ENCODE measurements at regions not wholly inside any gene's neighbourhood (a gene's known extent, or its start where the extent isn't known, plus 50 kb on each side); places are given as distances from the start of the nearest gene placed in this dataset.

DNA sequence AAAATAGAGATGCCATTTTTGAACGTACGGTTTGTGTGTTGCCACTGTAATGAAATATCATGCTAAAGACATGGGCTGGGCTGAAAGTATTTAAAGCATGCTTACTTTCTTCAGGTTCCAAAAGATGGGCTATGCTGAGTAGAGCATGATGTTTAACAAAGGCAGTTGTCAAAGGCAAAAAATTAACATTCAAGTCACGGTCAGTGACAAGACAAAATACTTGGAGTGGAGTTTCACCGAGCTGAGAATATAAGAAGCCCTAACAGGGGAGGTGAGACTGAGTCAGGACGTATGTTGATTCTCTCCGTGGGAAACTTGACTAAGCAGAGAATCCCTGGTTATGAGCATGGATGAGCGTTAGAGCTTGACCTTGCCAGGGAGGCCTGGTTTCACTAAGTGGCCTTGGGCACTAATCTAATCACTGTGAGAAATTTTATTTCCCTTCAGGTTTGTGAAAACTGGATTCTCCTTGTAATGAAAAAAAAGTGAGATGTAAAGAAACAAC, 218.2 kb upstream of the ADAMTS9 start:
- no peaks in the 10 kb centered on the region for H3K4me1 ChIP-seq (ENCODE audit: low read length)
- H3K9ac ChIP-seq (ENCODE audit: low read length), result no peak overlapping the region
- H3K4me3 ChIP-seq (ENCODE audit: low read length), result no peak overlapping the region
- no peaks in the 10 kb centered on the region for H4K20me1 ChIP-seq (ENCODE audit: insufficient read depth, low read depth, low read length)
- H3K27ac ChIP-seq (ENCODE audit: low read length), result no peak overlapping the region
- H2AFZ ChIP-seq (ENCODE audit: low read length), result no peak overlapping the region
- H3K4me2 ChIP-seq (ENCODE audit: low read depth, low read length, poor library complexity, severe bottlenecking), result no peak overlapping the region
- DNase-seq, result no peak
- H3K9me3 ChIP-seq (ENCODE audit: low read length), result no peaks in the 10 kb centered on the region; the same call in 1 of the 2 replicates
- H3K36me3 ChIP-seq (ENCODE audit: insufficient read depth, low read length), result no peaks in the 10 kb centered on the region
- no peaks in the 10 kb centered on the region for H3K27me3 ChIP-seq (ENCODE audit: low read length)
- H3K79me2 ChIP-seq (ENCODE audit: low read length), result no peaks in the 10 kb centered on the region
- H3K9me2 ChIP-seq (replicated peaks; ENCODE audit: insufficient read depth, low read length), result no peaks in the 10 kb centered on the region; the same call in 1 of the 2 replicates

DNA sequence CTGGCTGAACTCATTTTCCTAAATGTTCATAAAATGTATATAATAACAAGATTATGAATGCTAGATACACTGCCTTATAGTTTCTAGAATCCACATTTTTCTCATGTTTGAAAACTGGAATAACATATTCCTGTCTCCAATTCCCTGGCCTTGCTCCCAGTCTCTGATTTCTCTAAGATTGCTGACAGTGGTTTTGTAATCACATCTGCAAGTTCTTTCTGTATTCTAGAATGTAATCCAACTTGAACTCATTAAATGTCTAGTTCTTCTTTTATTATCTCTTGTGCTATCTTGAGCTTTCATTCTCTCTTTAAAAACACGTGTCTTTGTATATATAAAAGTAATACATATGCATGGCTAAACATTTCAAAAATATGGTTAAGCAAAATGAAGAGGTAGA, 215.2 kb upstream of the ADAMTS9 start:
- Histone ChIP-seq H3K4me3 (ENCODE audit: low read length) (no peak overlapping the region), H3K9ac (ENCODE audit: low read length) (no peak overlapping the region), H3K36me3 (ENCODE audit: insufficient read depth, low read length) (no peaks in the 10 kb centered on the region), H3K27ac (ENCODE audit: low read length) (no peak overlapping the region), H3K9me3 (ENCODE audit: low read length) (no peaks in the 10 kb centered on the region; the same call in 1 of the 2 replicates), H3K27me3 (ENCODE audit: low read length) (no peaks in the 10 kb centered on the region), H3K79me2 (ENCODE audit: low read length) (no peaks in the 10 kb centered on the region), H3K4me2 (ENCODE audit: low read depth, low read length, poor library complexity, severe bottlenecking) (no peak overlapping the region), H2AFZ (ENCODE audit: low read length) (no peak overlapping the region), H4K20me1 (ENCODE audit: insufficient read depth, low read depth, low read length) (no peaks in the 10 kb centered on the region), H3K9me2 (replicated peaks; ENCODE audit: insufficient read depth, low read length) (no peaks in the 10 kb centered on the region; the same call in 1 of the 2 replicates), H3K4me1 (ENCODE audit: low read length) (no peaks in the 10 kb centered on the region)
- DNase-seq, result no peak

DNA sequence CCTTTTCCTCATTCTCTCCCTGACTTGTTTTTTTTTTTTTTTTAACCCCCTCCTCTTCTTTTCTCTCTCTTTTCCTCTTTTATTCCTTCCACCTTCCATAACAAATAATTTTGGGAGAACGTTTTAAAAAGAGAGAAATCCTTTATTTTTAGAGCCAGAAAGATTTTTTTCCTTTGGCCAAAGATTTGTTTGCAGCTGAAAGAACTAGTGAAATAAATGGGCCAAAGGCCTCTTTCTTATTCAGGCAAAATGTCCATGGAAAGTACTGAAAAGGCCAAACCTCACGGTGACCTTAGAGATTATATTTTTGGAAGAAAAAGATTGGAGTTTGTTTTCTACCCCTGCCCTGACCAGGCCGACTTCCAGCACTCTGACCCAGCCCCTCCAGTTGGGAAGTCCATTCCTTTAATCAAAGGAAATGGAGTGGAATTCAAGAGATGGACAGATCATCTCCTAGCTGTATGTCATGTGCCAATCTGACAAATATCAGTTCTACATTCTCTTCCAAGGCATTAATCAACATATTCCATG, 214.3 kb upstream of the ADAMTS9 start:
- DNase-seq, result no peak

DNA sequence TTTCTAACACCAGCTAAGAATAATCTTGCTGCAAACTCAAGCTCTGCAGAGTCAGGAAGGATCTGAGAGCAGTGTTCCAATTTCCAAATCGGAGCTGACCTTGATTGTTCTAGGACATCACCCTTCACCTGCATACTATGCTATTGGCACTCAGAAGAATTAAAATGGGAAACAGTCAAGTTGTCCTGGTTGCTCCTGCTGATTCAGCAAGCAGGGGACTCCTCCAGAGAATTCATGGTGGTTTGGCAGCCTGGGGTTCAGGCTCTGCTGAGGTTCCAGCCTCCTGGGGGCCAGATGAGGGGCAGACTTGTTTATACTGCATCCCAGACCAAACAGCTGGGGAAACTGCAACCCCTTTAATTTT, 213.7 kb upstream of the ADAMTS9 start:
- H3K4me1 ChIP-seq (ENCODE audit: low read length), result no peaks in the 10 kb centered on the region
- H2AFZ ChIP-seq (ENCODE audit: low read length), result no peak overlapping the region
- no peaks in the 10 kb centered on the region for H4K20me1 ChIP-seq (ENCODE audit: insufficient read depth, low read depth, low read length)
- no peaks in the 10 kb centered on the region for H3K79me2 ChIP-seq (ENCODE audit: low read length)
- no peak overlapping the region for H3K4me3 ChIP-seq (ENCODE audit: low read length)
- no peak for DNase-seq
- H3K27ac ChIP-seq (ENCODE audit: low read length), result no peak overlapping the region
- H3K36me3 ChIP-seq (ENCODE audit: insufficient read depth, low read length), result no peaks in the 10 kb centered on the region
- no peaks in the 10 kb centered on the region; the same call in 1 of the 2 replicates for H3K9me3 ChIP-seq (ENCODE audit: low read length)
- no peak overlapping the region for H3K4me2 ChIP-seq (ENCODE audit: low read depth, low read length, poor library complexity, severe bottlenecking)
- H3K9ac ChIP-seq (ENCODE audit: low read length), result no peak overlapping the region
- no peaks in the 10 kb centered on the region; the same call in 1 of the 2 replicates for H3K9me2 ChIP-seq (replicated peaks; ENCODE audit: insufficient read depth, low read length)
- H3K27me3 ChIP-seq (ENCODE audit: low read length), result no peaks in the 10 kb centered on the region

More for the DNA sequence above, 214.3 kb upstream of the ADAMTS9 start:
- no peaks in the 10 kb centered on the region for H3K4me1 ChIP-seq (ENCODE audit: low read length)
- no peak overlapping the region for H3K4me3 ChIP-seq (ENCODE audit: low read length)
- no peak overlapping the region for H3K27ac ChIP-seq (ENCODE audit: low read length)
- H3K4me2 ChIP-seq (ENCODE audit: low read depth, low read length, poor library complexity, severe bottlenecking), result no peak overlapping the region
- no peaks in the 10 kb centered on the region; the same call in 1 of the 2 replicates for H3K9me2 ChIP-seq (replicated peaks; ENCODE audit: insufficient read depth, low read length)
- H3K9ac ChIP-seq (ENCODE audit: low read length), result no peak overlapping the region
- H3K79me2 ChIP-seq (ENCODE audit: low read length), result no peaks in the 10 kb centered on the region
- H3K36me3 ChIP-seq (ENCODE audit: insufficient read depth, low read length), result no peaks in the 10 kb centered on the region
- no peaks in the 10 kb centered on the region; the same call in 1 of the 2 replicates for H3K9me3 ChIP-seq (ENCODE audit: low read length)
- H2AFZ ChIP-seq (ENCODE audit: low read length), result no peak overlapping the region
- no peaks in the 10 kb centered on the region for H4K20me1 ChIP-seq (ENCODE audit: insufficient read depth, low read depth, low read length)
- no peaks in the 10 kb centered on the region for H3K27me3 ChIP-seq (ENCODE audit: low read length)

DNA sequence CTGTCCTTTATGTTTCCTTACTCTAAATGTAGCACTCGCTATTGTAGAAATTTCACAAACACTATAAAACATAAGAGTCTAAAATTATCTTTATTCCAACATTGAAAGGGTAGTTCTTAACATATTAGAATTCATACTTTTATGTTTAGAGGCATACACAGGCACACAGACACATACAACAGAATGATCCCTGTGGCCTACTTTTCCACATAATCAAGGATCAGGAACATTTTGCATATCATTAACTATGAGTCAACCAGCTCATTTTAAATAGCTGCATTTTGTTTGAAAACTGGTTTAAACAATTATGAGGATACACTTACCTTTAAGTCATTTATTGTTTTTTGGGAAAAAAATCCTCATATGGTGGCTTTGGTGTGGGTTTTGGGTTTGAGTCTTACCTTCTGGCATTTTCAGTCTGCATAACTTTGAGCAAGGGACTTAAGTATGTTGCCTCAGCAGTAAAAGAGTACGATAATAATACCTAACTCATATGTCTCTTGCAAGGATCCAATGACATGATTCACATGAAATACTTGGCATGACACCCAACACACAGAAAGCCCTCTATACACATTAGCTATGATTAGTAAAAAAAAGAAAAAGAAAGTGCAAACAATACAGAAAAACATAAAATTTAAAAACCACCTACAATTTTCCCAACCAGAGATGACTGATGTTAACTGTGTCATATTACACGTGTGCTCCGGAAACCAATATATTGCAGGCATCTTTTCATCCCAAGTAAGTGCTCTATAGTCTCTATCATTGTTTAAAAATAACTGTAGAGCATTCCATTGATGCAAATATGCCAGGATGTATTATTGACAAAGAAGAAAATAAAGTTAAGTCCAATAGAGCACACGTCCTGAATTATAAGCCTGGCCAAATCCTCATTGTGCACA, 213.1 kb upstream of the ADAMTS9 start:
- H3K9ac ChIP-seq (ENCODE audit: low read length), result no peak overlapping the region
- H3K79me2 ChIP-seq (ENCODE audit: low read length), result no peaks in the 10 kb centered on the region
- no peaks in the 10 kb centered on the region for H3K27me3 ChIP-seq (ENCODE audit: low read length)
- H3K4me3 ChIP-seq (ENCODE audit: low read length), result no peak overlapping the region
- no peaks in the 10 kb centered on the region for H3K36me3 ChIP-seq (ENCODE audit: insufficient read depth, low read length)
- no peak overlapping the region for H3K27ac ChIP-seq (ENCODE audit: low read length)
- no peak for DNase-seq
- H3K4me1 ChIP-seq (ENCODE audit: low read length), result no peaks in the 10 kb centered on the region
- no peaks in the 10 kb centered on the region; the same call in 1 of the 2 replicates for H3K9me3 ChIP-seq (ENCODE audit: low read length)
- H3K4me2 ChIP-seq (ENCODE audit: low read depth, low read length, poor library complexity, severe bottlenecking), result no peak overlapping the region
- H2AFZ ChIP-seq (ENCODE audit: low read length), result no peak overlapping the region
- H3K9me2 ChIP-seq (replicated peaks; ENCODE audit: insufficient read depth, low read length), result no peaks in the 10 kb centered on the region; the same call in 1 of the 2 replicates
- H4K20me1 ChIP-seq (ENCODE audit: insufficient read depth, low read depth, low read length), result no peaks in the 10 kb centered on the region

DNA sequence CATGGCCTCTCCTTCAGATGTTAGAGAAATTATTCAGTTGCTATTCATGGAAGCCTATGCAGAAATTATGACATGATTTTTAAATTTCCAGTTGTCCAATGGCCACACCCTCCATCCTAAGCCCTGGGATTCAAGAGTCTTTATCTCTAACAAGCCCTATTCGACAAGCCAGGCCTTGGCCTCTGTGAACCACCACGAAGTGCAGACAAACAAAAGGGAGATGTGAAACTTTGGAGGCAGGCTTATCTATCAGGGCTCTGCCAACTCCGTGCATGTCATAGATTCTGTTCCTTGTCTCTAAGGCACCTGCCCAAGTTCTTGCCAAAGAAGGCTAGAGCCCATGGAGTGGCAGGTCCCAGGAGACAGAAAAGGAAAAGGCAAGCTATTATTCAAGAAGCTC, 212.4 kb upstream of the ADAMTS9 start:
- H3K9ac ChIP-seq (ENCODE audit: low read length), result no peak overlapping the region
- no peaks in the 10 kb centered on the region; the same call in 1 of the 2 replicates for H3K9me2 ChIP-seq (replicated peaks; ENCODE audit: insufficient read depth, low read length)
- H3K27ac ChIP-seq (ENCODE audit: low read length), result no peak overlapping the region
- no peak overlapping the region for H2AFZ ChIP-seq (ENCODE audit: low read length)
- no peak for DNase-seq
- no peaks in the 10 kb centered on the region for H3K79me2 ChIP-seq (ENCODE audit: low read length)
- H3K9me3 ChIP-seq (ENCODE audit: low read length), result no peaks in the 10 kb centered on the region; the same call in 1 of the 2 replicates
- no peaks in the 10 kb centered on the region for H4K20me1 ChIP-seq (ENCODE audit: insufficient read depth, low read depth, low read length)
- no peaks in the 10 kb centered on the region for H3K27me3 ChIP-seq (ENCODE audit: low read length)
- H3K4me1 ChIP-seq (ENCODE audit: low read length), result no peaks in the 10 kb centered on the region
- no peaks in the 10 kb centered on the region for H3K36me3 ChIP-seq (ENCODE audit: insufficient read depth, low read length)
- no peak overlapping the region for H3K4me2 ChIP-seq (ENCODE audit: low read depth, low read length, poor library complexity, severe bottlenecking)
- no peak overlapping the region for H3K4me3 ChIP-seq (ENCODE audit: low read length)

DNA sequence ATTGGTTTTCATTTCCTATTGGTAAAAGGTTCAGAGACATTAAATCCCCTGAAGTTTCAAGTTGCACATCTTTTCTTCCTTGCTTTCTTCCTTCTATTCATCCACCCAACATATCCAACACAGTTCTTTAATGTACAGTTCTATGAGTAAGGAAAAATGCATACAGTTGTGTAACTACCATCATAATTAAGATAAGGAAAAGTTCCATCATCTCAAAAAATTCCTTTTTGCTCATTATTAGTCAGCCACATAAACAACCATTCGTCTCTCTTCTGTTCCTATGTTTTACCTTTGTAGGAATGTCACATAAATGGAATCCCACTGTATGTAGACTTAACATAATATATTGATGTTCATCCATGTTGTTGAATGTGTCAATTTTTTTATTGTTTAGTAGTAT, 211.1 kb upstream of the ADAMTS9 start:
- no peak for DNase-seq
- Histone ChIP-seq H3K4me1 (ENCODE audit: low read length) (no peaks in the 10 kb centered on the region), H4K20me1 (ENCODE audit: insufficient read depth, low read depth, low read length) (no peaks in the 10 kb centered on the region), H3K9me2 (replicated peaks; ENCODE audit: insufficient read depth, low read length) (no peaks in the 10 kb centered on the region; the same call in 1 of the 2 replicates), H3K9ac (ENCODE audit: low read length) (no peak overlapping the region), H3K4me3 (ENCODE audit: low read length) (no peak overlapping the region), H2AFZ (ENCODE audit: low read length) (no peak overlapping the region), H3K36me3 (ENCODE audit: insufficient read depth, low read length) (no peaks in the 10 kb centered on the region), H3K27ac (ENCODE audit: low read length) (no peak overlapping the region), H3K79me2 (ENCODE audit: low read length) (no peaks in the 10 kb centered on the region), H3K9me3 (ENCODE audit: low read length) (no peaks in the 10 kb centered on the region; the same call in 1 of the 2 replicates), H3K4me2 (ENCODE audit: low read depth, low read length, poor library complexity, severe bottlenecking) (no peak overlapping the region), H3K27me3 (ENCODE audit: low read length) (no peaks in the 10 kb centered on the region)
